ENCODE measurements at regions not wholly inside any gene's neighbourhood (a gene's known extent, or its start where the extent isn't known, plus 50 kb on each side); places are given as distances from the start of the nearest gene placed in this dataset.

DNA sequence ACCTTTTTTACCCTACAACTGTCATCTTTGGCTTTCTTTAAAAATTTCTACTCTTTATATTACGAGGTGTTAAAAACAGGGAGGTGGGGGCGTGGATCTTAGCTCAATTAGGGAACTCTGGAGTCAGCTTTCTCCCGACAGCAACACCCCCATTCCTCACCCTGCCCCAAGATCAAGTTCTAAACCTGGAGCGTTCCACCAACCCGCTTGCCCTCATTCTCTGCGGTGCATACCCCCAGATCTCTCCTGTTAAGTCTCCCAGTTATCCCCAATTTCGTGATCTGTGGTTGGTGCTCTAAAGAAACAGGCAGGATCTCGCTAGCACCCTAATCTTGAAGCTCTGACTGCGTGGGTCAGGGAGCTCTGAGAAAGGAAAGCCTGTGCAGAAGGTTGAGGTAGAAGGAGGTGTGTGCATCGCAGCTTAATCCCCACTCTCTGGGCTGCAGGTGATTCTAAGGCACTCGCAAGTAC lies 177.3 kb upstream of the NTM start:
- TF ChIP-seq, protein P1, sequence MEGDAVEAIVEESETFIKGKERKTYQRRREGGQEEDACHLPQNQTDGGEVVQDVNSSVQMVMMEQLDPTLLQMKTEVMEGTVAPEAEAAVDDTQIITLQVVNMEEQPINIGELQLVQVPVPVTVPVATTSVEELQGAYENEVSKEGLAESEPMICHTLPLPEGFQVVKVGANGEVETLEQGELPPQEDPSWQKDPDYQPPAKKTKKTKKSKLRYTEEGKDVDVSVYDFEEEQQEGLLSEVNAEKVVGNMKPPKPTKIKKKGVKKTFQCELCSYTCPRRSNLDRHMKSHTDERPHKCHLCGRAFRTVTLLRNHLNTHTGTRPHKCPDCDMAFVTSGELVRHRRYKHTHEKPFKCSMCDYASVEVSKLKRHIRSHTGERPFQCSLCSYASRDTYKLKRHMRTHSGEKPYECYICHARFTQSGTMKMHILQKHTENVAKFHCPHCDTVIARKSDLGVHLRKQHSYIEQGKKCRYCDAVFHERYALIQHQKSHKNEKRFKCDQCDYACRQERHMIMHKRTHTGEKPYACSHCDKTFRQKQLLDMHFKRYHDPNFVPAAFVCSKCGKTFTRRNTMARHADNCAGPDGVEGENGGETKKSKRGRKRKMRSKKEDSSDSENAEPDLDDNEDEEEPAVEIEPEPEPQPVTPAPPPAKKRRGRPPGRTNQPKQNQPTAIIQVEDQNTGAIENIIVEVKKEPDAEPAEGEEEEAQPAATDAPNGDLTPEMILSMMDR (IDR thresholded peaks at IDR 0.05; ENCODE audit: insufficient read depth, low read length), result no peak
- TF ChIP-seq, protein P2, sequence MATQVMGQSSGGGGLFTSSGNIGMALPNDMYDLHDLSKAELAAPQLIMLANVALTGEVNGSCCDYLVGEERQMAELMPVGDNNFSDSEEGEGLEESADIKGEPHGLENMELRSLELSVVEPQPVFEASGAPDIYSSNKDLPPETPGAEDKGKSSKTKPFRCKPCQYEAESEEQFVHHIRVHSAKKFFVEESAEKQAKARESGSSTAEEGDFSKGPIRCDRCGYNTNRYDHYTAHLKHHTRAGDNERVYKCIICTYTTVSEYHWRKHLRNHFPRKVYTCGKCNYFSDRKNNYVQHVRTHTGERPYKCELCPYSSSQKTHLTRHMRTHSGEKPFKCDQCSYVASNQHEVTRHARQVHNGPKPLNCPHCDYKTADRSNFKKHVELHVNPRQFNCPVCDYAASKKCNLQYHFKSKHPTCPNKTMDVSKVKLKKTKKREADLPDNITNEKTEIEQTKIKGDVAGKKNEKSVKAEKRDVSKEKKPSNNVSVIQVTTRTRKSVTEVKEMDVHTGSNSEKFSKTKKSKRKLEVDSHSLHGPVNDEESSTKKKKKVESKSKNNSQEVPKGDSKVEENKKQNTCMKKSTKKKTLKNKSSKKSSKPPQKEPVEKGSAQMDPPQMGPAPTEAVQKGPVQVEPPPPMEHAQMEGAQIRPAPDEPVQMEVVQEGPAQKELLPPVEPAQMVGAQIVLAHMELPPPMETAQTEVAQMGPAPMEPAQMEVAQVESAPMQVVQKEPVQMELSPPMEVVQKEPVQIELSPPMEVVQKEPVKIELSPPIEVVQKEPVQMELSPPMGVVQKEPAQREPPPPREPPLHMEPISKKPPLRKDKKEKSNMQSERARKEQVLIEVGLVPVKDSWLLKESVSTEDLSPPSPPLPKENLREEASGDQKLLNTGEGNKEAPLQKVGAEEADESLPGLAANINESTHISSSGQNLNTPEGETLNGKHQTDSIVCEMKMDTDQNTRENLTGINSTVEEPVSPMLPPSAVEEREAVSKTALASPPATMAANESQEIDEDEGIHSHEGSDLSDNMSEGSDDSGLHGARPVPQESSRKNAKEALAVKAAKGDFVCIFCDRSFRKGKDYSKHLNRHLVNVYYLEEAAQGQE (IDR thresholded peaks at IDR 0.05; ENCODE audit: insufficient replicate concordance, low read depth), result no peak
- no peak for TF ChIP-seq GABPA (IDR thresholded peaks at IDR 0.05; ENCODE audit: low read depth)

All from HL-60 (cell line).